K562 (cell line): ENCODE measurements at regions not wholly inside any gene's neighbourhood (a gene's known extent, or its start where the extent isn't known, plus 50 kb on each side); places are given as distances from the start of the nearest gene placed in this dataset.

Experiments
- ATAC-seq: fragments of 200-7000 bp; cut with Tn5 transposase; 3 replicates; pipeline ENCODE4 v1.9.1; 2020; ENCODE audit warnings: moderate library complexity
- BruUV-seq: library from RNA; stranded (reverse); fragments of 400-500 nt; replicated peaks from 2 replicates; lab custom pipeline; 2021; lab: Mats Ljungman, UMichigan
- CTCF ChIA-PET: fragments of 300-600 bp; formaldehyde crosslinking; extraction: SDS; loops from one replicate; lab custom pipeline; 2021; ENCODE audit warnings: low intra/inter-chr PET ratio; lab: Yijun Ruan, JAX
- POLR2A ChIA-PET: fragments of 300-600, 350-650 bp; sonication (Branson Sonifier 250); formaldehyde crosslinking; extraction: SDS; loops from one replicate; lab custom pipeline; 2021; ENCODE audit warnings: antibody characterized with exemption, inconsistent platforms; lab: Yijun Ruan, JAX
- DNase-seq, 4 experiments: peaks; one replicate each; pipeline versions ENCODE4 v3.0.0 to v3.0.0-alpha.2; 2011 to 2018; ENCODE audit warnings: low spot score in 3 of 4, mixed read lengths in 3 of 4; ENCODE audit errors: extremely low read depth in 1 of 4
- FAIRE-seq: peaks from 2 replicates; lab custom pipeline; 2011; peaks lifted over from hg19 to GRCh38; lab: Jason Lieb, UNC
- H2AFZ ChIP-seq: 2 replicates; pipeline ENCODE4 v1.6.0; 2011; ENCODE audit warnings: low read depth, low read length, control low read depth, inconsistent platforms
- H3K27ac ChIP-seq: fragments of 200-600 bp; 3 replicates; pipeline ENCODE4 v1.8.0; 2011; ENCODE audit warnings: low read depth, mild to moderate bottlenecking, control low read depth, inconsistent platforms, low read length, moderate library complexity, mixed read lengths; ENCODE audit errors: extremely low read depth
- H3K27me3 ChIP-seq, 2 experiments: fragments of 300-600 bp in 1 of 2; 2 replicates in 1 of 2; 3 replicates in 1 of 2; pipeline versions ENCODE4 v1.6.0 to v1.8.0; 2011; ENCODE audit warnings: inconsistent platforms in 2 of 2, low read length in 2 of 2, mild to moderate bottlenecking in 1 of 2, mixed read lengths in 1 of 2, moderate library complexity in 1 of 2; ENCODE audit not compliant: control insufficient read depth in 2 of 2, insufficient read depth in 2 of 2
- H3K36me3 ChIP-seq: fragments of 300-600 bp; 3 replicates; pipeline ENCODE4 v1.8.0; 2011; ENCODE audit warnings: mild to moderate bottlenecking, low read length, inconsistent platforms; ENCODE audit not compliant: control insufficient read depth, insufficient read depth
- H3K4me1 ChIP-seq, 2 experiments: fragments of 200-600 bp in 1 of 2; replicated peaks in 1 of 2; 2 replicates in 1 of 2; 3 replicates in 1 of 2; pipeline versions ENCODE4 v1.5.1 to v1.8.0; 2011; ENCODE audit warnings: inconsistent platforms in 2 of 2, low read length in 2 of 2, mild to moderate bottlenecking in 1 of 2, mixed read lengths in 1 of 2, moderate library complexity in 1 of 2; ENCODE audit not compliant: control insufficient read depth in 2 of 2, insufficient read depth in 2 of 2
- H3K4me2 ChIP-seq: 2 replicates; pipeline ENCODE4 v1.6.1; 2011; ENCODE audit warnings: low read length, control low read depth, inconsistent platforms, mixed read lengths; ENCODE audit not compliant: insufficient read depth
- H3K4me3 ChIP-seq: fragments of 200-600 bp; sonication (generic), shearing (Covaris generic); 2 replicates; pipeline ENCODE4 v1.5.1; 2016; ENCODE audit warnings: control low read depth, inconsistent platforms
- H3K79me2 ChIP-seq: fragments of 200-600 bp; 3 replicates; pipeline ENCODE4 v1.8.0; 2011; ENCODE audit warnings: low read length, inconsistent platforms; ENCODE audit not compliant: control insufficient read depth, insufficient read depth
- H3K9ac ChIP-seq, 2 experiments: 2 replicates each; pipeline versions ENCODE4 v1.6.0 to v1.6.1; 2011; ENCODE audit warnings: low read depth in 2 of 2, low read length in 2 of 2, control low read depth in 1 of 2, inconsistent platforms in 1 of 2, mild to moderate bottlenecking in 1 of 2, mixed read lengths in 1 of 2; ENCODE audit not compliant: insufficient read depth in 1 of 2
- H3K9me1 ChIP-seq: one replicate; pipeline ENCODE4 v1.6.0; 2011; ENCODE audit warnings: inconsistent platforms, mild to moderate bottlenecking, low read length, moderate library complexity; ENCODE audit not compliant: control insufficient read depth, insufficient read depth
- H3K9me3 ChIP-seq: replicated peaks from 2 replicates; pipeline ENCODE4 v1.5.1; 2011; ENCODE audit warnings: low read depth, low read length, inconsistent platforms; ENCODE audit not compliant: control insufficient read depth, insufficient read depth
- H4K20me1 ChIP-seq: replicated peaks from 2 replicates; pipeline ENCODE4 v1.6.1; 2011; ENCODE audit warnings: low read length, inconsistent platforms, mixed read lengths; ENCODE audit not compliant: control insufficient read depth, insufficient read depth
- CBX1 ChIP-seq: sonication (generic); IDR thresholded peaks from 2 replicates; pipeline ENCODE4 v1.6.1; 2016; ENCODE audit warnings: antibody characterized with exemption, low read depth, mild to moderate bottlenecking
- CEBPG ChIP-seq, 3 experiments: fragments of 200-800 bp in 1 of 3; sonication (Bioruptor generic) in 1 of 3; sonication (generic) in 1 of 3; formaldehyde crosslinking in 1 of 3; IDR thresholded peaks in 2 of 3; conservative IDR thresholded peaks in 1 of 3; 2 replicates each; pipeline versions ENCODE4 v1.6.1 to v1.8.0; 2016 to 2022; ENCODE audit warnings: missing compliant biosample characterization in 2 of 3, missing genetic modification characterization in 2 of 3, mild to moderate bottlenecking in 1 of 3, missing genetic modification reagents in 1 of 3
- CHCHD3 ChIP-seq: fragments of 250-450 bp; sonication (Bioruptor Pico); IDR thresholded peaks from 2 replicates; pipeline ENCODE4 v2.1.2; 2022; ENCODE audit warnings: mild to moderate bottlenecking
- CREM ChIP-seq: IDR thresholded peaks from 2 replicates; pipeline ENCODE4 v1.6.1; 2014; ENCODE audit warnings: antibody characterized with exemption, low read depth
- EGR1 ChIP-seq: fragments of 450-650 bp; conservative IDR thresholded peaks from 2 replicates; pipeline ENCODE4 v1.6.1; 2017; ENCODE audit warnings: mild to moderate bottlenecking
- FOXA1 ChIP-seq: fragments of 450-650 bp; IDR thresholded peaks from 2 replicates; pipeline ENCODE4 v1.6.1; 2016; ENCODE audit warnings: mild to moderate bottlenecking, borderline replicate concordance
- IRF2 ChIP-seq: sonication (generic); formaldehyde crosslinking; IDR thresholded peaks from 2 replicates; pipeline ENCODE4 v1.8.1; 2022; ENCODE audit warnings: mild to moderate bottlenecking, missing genetic modification reagents
- MAFK ChIP-seq: IDR thresholded peaks from 2 replicates; pipeline ENCODE4 v1.6.1; 2011; ENCODE audit warnings: low read length, improper control_type of control experiment
- NR1H2 ChIP-seq: sonication (generic); formaldehyde crosslinking; IDR thresholded peaks from 2 replicates; pipeline ENCODE4 v1.4.0; 2020; ENCODE audit warnings: mild to moderate bottlenecking, missing genetic modification reagents
- PHF8 ChIP-seq: fragments of 200-600 bp; sonication (generic); IDR thresholded peaks from 2 replicates; pipeline ENCODE4 v1.6.1; 2012; ENCODE audit warnings: mixed run types, mild to moderate bottlenecking, inconsistent platforms, low read length, moderate library complexity, borderline replicate concordance
- RBM14 ChIP-seq: fragments of 200-400 bp; formaldehyde crosslinking; IDR thresholded peaks from 2 replicates; pipeline ENCODE4 v1.6.1; 2018; ENCODE audit warnings: low read depth, mild to moderate bottlenecking, low read length, moderate library complexity, borderline replicate concordance; ENCODE audit not compliant: insufficient read depth
- SPI1 ChIP-seq: IDR thresholded peaks from 2 replicates; pipeline ENCODE4 v1.6.1; 2011; ENCODE audit warnings: low read depth, low read length, control low read depth, borderline replicate concordance
- U2AF1 ChIP-seq: fragments of 200-400 bp; formaldehyde crosslinking; optimal IDR thresholded peaks from 2 replicates; pipeline ENCODE3; 2017; ENCODE audit warnings: mild to moderate bottlenecking, low read depth, low read length, moderate library complexity
- ZNF282 ChIP-seq: sonication (generic); formaldehyde crosslinking; IDR thresholded peaks from 2 replicates; pipeline ENCODE4 v1.8.1; 2023; ENCODE audit warnings: missing genetic modification reagents
- WGBS: fragments of 100-300 bp; shearing (Covaris generic); methylation state at CpG from one replicate; pipeline ENCODE4 v1.1.6; 2016; ENCODE audit warnings: low coverage, mixed read lengths; ENCODE audit not compliant: insufficient coverage; ENCODE audit errors: missing lambda C conversion rate; 5-methylcytosine and 5-hydroxymethylcytosine counted together
- in situ Hi-C: fragments of 300-500 bp; cut with MboI; formaldehyde crosslinking; loops from 4 replicates; pipeline ENCODE4 v1.15.0; 2018; ENCODE audit warnings: inconsistent platforms, mixed read lengths
- intact Hi-C: fragments of 100-400 bp; cut with micrococcal nuclease; formaldehyde crosslinking; loops from 2 replicates; pipeline ENCODE4 v1.14.2; 2022
- TF ChIP-seq, protein P1 (sequence below): sonication (generic); formaldehyde crosslinking; IDR thresholded peaks from 2 replicates; pipeline ENCODE4 v1.8.0; 2022; ENCODE audit warnings: mild to moderate bottlenecking, missing genetic modification reagents
- TF ChIP-seq, protein P2 (sequence below): fragments of 250-450 bp; sonication (Bioruptor Pico); IDR thresholded peaks from 2 replicates; pipeline ENCODE4 v1.6.1; 2021; ENCODE audit warnings: mild to moderate bottlenecking
- TF ChIP-seq, protein P3 (sequence below): fragments of 250-450 bp; sonication (Bioruptor Pico); IDR thresholded peaks from 2 replicates; pipeline ENCODE4 v1.8.0; 2022; ENCODE audit warnings: moderate library complexity, mild to moderate bottlenecking, inconsistent platforms
- TF ChIP-seq, protein P4 (sequence below): sonication (generic); IDR thresholded peaks from 2 replicates; pipeline ENCODE4 v1.6.1; 2016

DNA sequence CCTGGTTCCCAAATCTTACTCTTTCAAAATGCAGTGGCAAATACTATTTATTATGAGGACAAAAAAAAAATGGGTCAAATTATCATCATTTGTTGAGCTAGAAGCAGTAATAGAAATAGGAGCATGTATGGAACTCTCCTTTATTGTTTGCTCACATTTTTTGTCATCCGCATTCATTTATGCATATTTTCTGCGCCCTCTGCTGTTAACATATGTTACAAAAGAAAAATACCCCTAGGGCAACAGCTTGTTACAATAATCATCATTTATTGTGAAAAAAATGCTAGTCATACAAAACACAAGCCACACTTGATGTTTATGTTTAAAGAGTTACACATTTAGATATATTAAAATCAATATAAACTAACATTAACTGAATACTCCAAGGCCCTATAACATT, 328.2 kb downstream of the TUSC1 start:
- Histone ChIP-seq H3K27me3 (no peaks in the 10 kb centered on the region), H3K27ac (no peak overlapping the region), H2AFZ (no peak overlapping the region), H3K79me2 (no peaks in the 10 kb centered on the region), H3K9ac (no peak overlapping the region), H3K9me3 (no peaks in the 10 kb centered on the region), H3K9me1 (no peaks in the 10 kb centered on the region), H3K36me3 (no peaks in the 10 kb centered on the region), H3K4me3 (no peak overlapping the region), H3K4me1 (no peaks in the 10 kb centered on the region), H3K4me2 (no peak overlapping the region), H4K20me1 (no peaks in the 10 kb centered on the region)
- DNase-seq (no peak), ATAC-seq (no peak), FAIRE-seq (no peak)
- POLR2A ChIA-PET, result no interaction called here
- no TSS peak for BruUV-seq
- CTCF ChIA-PET, result no interaction called here
- no CpG with 5 or more reads among the region's 2 CpGs for WGBS
- in situ Hi-C loops, result no loop called here
- intact Hi-C loops, result no loop called here
- TF ChIP-seq SPI1 (no peak), RBM14 (no peak), CREM (no peak), MAFK (no peak), ZNF282 (no peak), NR1H2 (CRISPR knock-in tag) (no peak), FOXA1 (no peak), CHCHD3 (CRISPR knock-in tag) (no peak), CBX1 (no peak), CEBPG (CRISPR knock-in tag; IDR thresholded peaks at IDR 0.05) (no peak), CEBPG (tag; conservative IDR thresholded peaks at IDR 0.05 in 1 of 2, IDR thresholded peaks at IDR 0.05 in 1 of 2) (no peak), IRF2 (CRISPR knock-in tag) (no peak), U2AF1 (no peak), PHF8 (no peak), EGR1 (no peak)
- TF ChIP-seq, protein P1, sequence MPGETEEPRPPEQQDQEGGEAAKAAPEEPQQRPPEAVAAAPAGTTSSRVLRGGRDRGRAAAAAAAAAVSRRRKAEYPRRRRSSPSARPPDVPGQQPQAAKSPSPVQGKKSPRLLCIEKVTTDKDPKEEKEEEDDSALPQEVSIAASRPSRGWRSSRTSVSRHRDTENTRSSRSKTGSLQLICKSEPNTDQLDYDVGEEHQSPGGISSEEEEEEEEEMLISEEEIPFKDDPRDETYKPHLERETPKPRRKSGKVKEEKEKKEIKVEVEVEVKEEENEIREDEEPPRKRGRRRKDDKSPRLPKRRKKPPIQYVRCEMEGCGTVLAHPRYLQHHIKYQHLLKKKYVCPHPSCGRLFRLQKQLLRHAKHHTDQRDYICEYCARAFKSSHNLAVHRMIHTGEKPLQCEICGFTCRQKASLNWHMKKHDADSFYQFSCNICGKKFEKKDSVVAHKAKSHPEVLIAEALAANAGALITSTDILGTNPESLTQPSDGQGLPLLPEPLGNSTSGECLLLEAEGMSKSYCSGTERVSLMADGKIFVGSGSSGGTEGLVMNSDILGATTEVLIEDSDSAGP (CRISPR knock-in tag), result no peak
- TF ChIP-seq, protein P2, sequence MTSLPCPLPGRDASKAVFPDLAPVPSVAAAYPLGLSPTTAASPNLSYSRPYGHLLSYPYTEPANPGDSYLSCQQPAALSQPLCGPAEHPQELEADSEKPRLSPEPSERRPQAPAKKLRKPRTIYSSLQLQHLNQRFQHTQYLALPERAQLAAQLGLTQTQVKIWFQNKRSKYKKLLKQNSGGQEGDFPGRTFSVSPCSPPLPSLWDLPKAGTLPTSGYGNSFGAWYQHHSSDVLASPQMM (CRISPR knock-in tag), result no peak
- TF ChIP-seq, protein P3, sequence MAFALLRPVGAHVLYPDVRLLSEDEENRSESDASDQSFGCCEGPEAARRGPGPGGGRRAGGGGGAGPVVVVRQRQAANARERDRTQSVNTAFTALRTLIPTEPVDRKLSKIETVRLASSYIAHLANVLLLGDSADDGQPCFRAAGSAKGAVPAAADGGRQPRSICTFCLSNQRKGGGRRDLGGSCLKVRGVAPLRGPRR (CRISPR knock-in tag), result no peak
- TF ChIP-seq, protein P4, sequence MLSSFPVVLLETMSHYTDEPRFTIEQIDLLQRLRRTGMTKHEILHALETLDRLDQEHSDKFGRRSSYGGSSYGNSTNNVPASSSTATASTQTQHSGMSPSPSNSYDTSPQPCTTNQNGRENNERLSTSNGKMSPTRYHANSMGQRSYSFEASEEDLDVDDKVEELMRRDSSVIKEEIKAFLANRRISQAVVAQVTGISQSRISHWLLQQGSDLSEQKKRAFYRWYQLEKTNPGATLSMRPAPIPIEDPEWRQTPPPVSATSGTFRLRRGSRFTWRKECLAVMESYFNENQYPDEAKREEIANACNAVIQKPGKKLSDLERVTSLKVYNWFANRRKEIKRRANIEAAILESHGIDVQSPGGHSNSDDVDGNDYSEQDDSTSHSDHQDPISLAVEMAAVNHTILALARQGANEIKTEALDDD, result no peak
